ENCODE measurements at regions not wholly inside any gene's neighbourhood (a gene's known extent, or its start where the extent isn't known, plus 50 kb on each side); places are given as distances from the start of the nearest gene placed in this dataset.

- H3K4me3 ChIP-seq (ENCODE audit: low read depth, low read length) = no peak overlapping the region
- DNase-seq (ENCODE audit: low read depth) = no peak
- TF ChIP-seq MAX (IDR thresholded peaks at IDR 0.05; ENCODE audit: low read depth, low read length) = no peak
- no peak for TF ChIP-seq CTCF (IDR thresholded peaks at IDR 0.05; ENCODE audit: low read depth, low read length)
- TF ChIP-seq MYC (IDR thresholded peaks at IDR 0.05; ENCODE audit: low read depth, low read length) = no peak
- TF ChIP-seq POLR2A (IDR thresholded peaks at IDR 0.05; ENCODE audit: extremely low read depth, insufficient read length) = no peak
Measured at GRCh38 chr18:64983497-64984238, 767.1 kb upstream of the CDH7 start.

GRCh38 chr18:64982414-64983055, 768.3 kb upstream of the CDH7 start:
- no peak overlapping the region for H3K4me3 ChIP-seq (ENCODE audit: low read depth, low read length)
- TF ChIP-seq CTCF (IDR thresholded peaks at IDR 0.05; ENCODE audit: low read depth, low read length) (no peak), POLR2A (IDR thresholded peaks at IDR 0.05; ENCODE audit: extremely low read depth, insufficient read length) (no peak), MYC (IDR thresholded peaks at IDR 0.05; ENCODE audit: low read depth, low read length) (no peak)
- no peak for DNase-seq (ENCODE audit: low read depth)

GRCh38 chr18:64981915-64982314, 768.9 kb upstream of the CDH7 start:
- no peak for DNase-seq (ENCODE audit: low read depth)
- H3K4me3 ChIP-seq (ENCODE audit: low read depth, low read length) = no peak overlapping the region
- TF ChIP-seq POLR2A (IDR thresholded peaks at IDR 0.05; ENCODE audit: extremely low read depth, insufficient read length) (no peak), CTCF (IDR thresholded peaks at IDR 0.05; ENCODE audit: low read depth, low read length) (no peak), MYC (IDR thresholded peaks at IDR 0.05; ENCODE audit: low read depth, low read length) (no peak), MAX (IDR thresholded peaks at IDR 0.05; ENCODE audit: low read depth, low read length) (no peak)

- no peak for DNase-seq (ENCODE audit: low read depth)
- TF ChIP-seq POLR2A (IDR thresholded peaks at IDR 0.05; ENCODE audit: extremely low read depth, insufficient read length) (no peak), MYC (IDR thresholded peaks at IDR 0.05; ENCODE audit: low read depth, low read length) (no peak), CTCF (IDR thresholded peaks at IDR 0.05; ENCODE audit: low read depth, low read length) (no peak), MAX (IDR thresholded peaks at IDR 0.05; ENCODE audit: low read depth, low read length) (no peak)
- H3K4me3 ChIP-seq (ENCODE audit: low read depth, low read length) = no peak overlapping the region
Measured at GRCh38 chr18:64979791-64980190, 771.0 kb upstream of the CDH7 start.

GRCh38 chr18:64974391-64975125, 776.3 kb upstream of the CDH7 start:
- TF ChIP-seq CTCF (IDR thresholded peaks at IDR 0.05; ENCODE audit: low read depth, low read length) (no peak), POLR2A (IDR thresholded peaks at IDR 0.05; ENCODE audit: extremely low read depth, insufficient read length) (no peak), MYC (IDR thresholded peaks at IDR 0.05; ENCODE audit: low read depth, low read length) (no peak), MAX (IDR thresholded peaks at IDR 0.05; ENCODE audit: low read depth, low read length) (no peak)

More at GRCh38 chr18:64974391-64975125, 776.3 kb upstream of the CDH7 start:
- no peak for DNase-seq (ENCODE audit: low read depth)
- H3K4me3 ChIP-seq (ENCODE audit: low read depth, low read length) = no peak overlapping the region
